Gastrocnemius medialis (tissue), 4 donors: ENCODE measurements at regions not wholly inside any gene's neighbourhood (a gene's known extent, or its start where the extent isn't known, plus 50 kb on each side); places are given as distances from the start of the nearest gene placed in this dataset.

ENCODE experiments used
- CTCF ChIP-seq, 5 experiments: fragments of 450-650 bp in 3 of 5; fragments of 200-600 bp in 2 of 5; sonication (generic) in 2 of 5; IDR thresholded peaks in 4 of 5; conservative IDR thresholded peaks in 1 of 5; 1 replicate in 4 of 5; 2 replicates in 1 of 5; pipeline ENCODE4 v1.5.1; 2016 to 2019; ENCODE audit warnings: antibody characterized with exemption in 5 of 5, mild to moderate bottlenecking in 3 of 5, moderate library complexity in 3 of 5
- POLR2A ChIP-seq, 2 donors: fragments of 450-650 bp; IDR thresholded peaks; one replicate each; pipeline ENCODE4 v1.6.1; 2017; ENCODE audit warnings: antibody characterized with exemption in 2 of 2, mild to moderate bottlenecking in 2 of 2, moderate library complexity in 2 of 2

- TF ChIP-seq CTCF (IDR thresholded peaks at IDR 0.05 in 4 of 5, conservative IDR thresholded peaks at IDR 0.05 in 1 of 5) (no peak), POLR2A (IDR thresholded peaks at IDR 0.05) (no peak)
Observed at GRCh38 chr5:67407979-67408378, 211.4 kb upstream of the CD180 start.
